GM12864 (cell line): ENCODE measurements at regions not wholly inside any gene's neighbourhood (a gene's known extent, or its start where the extent isn't known, plus 50 kb on each side); places are given as distances from the start of the nearest gene placed in this dataset.

Experiments used
- DNase-seq: peaks from one replicate; pipeline ENCODE4 v3.0.0-alpha.2; 2011; ENCODE audit warnings: low read depth
- H3K4me3 ChIP-seq: 2 replicates; pipeline ENCODE4 v1.5.1; 2011; ENCODE audit warnings: mild to moderate bottlenecking, low read depth, low read length, control low read depth
- CTCF ChIP-seq: IDR thresholded peaks from 2 replicates; pipeline ENCODE4 v1.5.1; 2011; ENCODE audit warnings: low read depth, mild to moderate bottlenecking, moderate library complexity, low read length, control low read depth, inconsistent platforms; ENCODE audit errors: missing control alignments

GRCh38 chr1:201756406-201756805, 72.6 kb upstream of the IPO9 start:
- no peak for DNase-seq

GRCh38 chr1:201758499-201759050, 70.4 kb upstream of the IPO9 start:
- H3K4me3 ChIP-seq: no peak overlapping the region
- DNase-seq: no peak
- no peak for TF ChIP-seq CTCF

More at GRCh38 chr1:201756406-201756805, 72.6 kb upstream of the IPO9 start:
- H3K4me3 ChIP-seq: no peak overlapping the region
- TF ChIP-seq CTCF: no peak

GRCh38 chr1:201759194-201759815, 69.7 kb upstream of the IPO9 start:
- no peak for TF ChIP-seq CTCF
- no peak for DNase-seq
- H3K4me3 ChIP-seq: no peak overlapping the region

- H3K4me3 ChIP-seq: no peak overlapping the region
- no peak for TF ChIP-seq CTCF
- no peak for DNase-seq
These were observed 68.4 kb upstream of the IPO9 start for GRCh38 chr1:201760516-201760915.

GRCh38 chr1:201761178-201761577, 67.8 kb upstream of the IPO9 start:
- no peak overlapping the region for H3K4me3 ChIP-seq
- TF ChIP-seq CTCF: no peak
- no peak for DNase-seq

- H3K4me3 ChIP-seq: no peak overlapping the region
- TF ChIP-seq CTCF: no peak
- DNase-seq: no peak
These were observed 67.1 kb upstream of the IPO9 start for GRCh38 chr1:201761871-201762270.

- no peak for TF ChIP-seq CTCF
- DNase-seq: no peak
- no peak overlapping the region for H3K4me3 ChIP-seq
These were observed 66.6 kb upstream of the IPO9 start for GRCh38 chr1:201762381-201762780.
